DMS114 treated with DMSO at 0.1 percent for 48 hours (cell line): ENCODE measurements at regions not wholly inside any gene's neighbourhood (a gene's known extent, or its start where the extent isn't known, plus 50 kb on each side); places are given as distances from the start of the nearest gene placed in this dataset.

Source experiments
- DNase-seq: peaks from one replicate; lab custom pipeline; 2025; ENCODE audit not compliant: unreplicated experiment; lab: John Stamatoyannopoulos, UW

GRCh38 chr10:128973221-128973620, 493.8 kb upstream of the MGMT start:
- DNase-seq: no peak

GRCh38 chr10:128976856-128977255, 490.2 kb upstream of the MGMT start:
- DNase-seq: no peak

DNA sequence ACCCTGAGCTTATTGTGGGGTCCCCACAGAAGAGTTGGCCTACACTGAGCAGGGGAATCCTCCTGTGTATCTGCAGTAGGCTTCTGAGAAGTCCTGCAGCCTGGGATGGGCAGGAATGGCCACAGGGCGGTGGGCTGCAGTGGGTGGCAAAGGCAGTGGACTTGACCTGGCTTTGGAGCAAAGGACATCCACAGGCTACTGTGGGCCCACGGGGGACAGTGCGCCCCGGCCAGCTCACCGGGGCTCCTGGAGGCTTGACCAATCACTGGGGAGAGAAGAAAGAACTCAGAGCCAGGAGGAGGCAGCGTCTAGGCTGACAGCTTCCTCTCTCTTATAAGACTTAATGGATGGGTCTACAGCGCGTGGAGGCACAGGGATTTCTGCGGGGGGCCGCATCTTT, 488.8 kb upstream of the MGMT start:
- DNase-seq: no peak

GRCh38 chr10:128979405-128979804, 487.6 kb upstream of the MGMT start:
- no peak for DNase-seq

GRCh38 chr10:128981251-128981650, 485.8 kb upstream of the MGMT start:
- no peak for DNase-seq

GRCh38 chr10:128981881-128982615, 485.0 kb upstream of the MGMT start:
- no peak for DNase-seq

DNA sequence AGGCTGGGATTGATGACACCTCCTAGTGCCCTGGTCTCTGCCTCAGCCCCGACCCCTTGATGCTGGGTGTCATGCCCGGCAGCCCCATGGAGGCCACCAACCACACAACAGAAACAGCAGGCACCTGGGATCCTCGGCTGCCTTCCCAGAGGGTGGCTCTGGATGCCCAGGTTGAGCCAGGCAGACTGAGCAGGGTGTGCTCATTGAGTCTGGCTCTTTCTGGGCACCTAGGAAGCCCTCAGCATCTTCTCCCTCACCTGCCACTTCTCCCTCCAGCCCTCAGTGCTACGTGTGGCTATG, 484.5 kb upstream of the MGMT start:
- no peak for DNase-seq

DNA sequence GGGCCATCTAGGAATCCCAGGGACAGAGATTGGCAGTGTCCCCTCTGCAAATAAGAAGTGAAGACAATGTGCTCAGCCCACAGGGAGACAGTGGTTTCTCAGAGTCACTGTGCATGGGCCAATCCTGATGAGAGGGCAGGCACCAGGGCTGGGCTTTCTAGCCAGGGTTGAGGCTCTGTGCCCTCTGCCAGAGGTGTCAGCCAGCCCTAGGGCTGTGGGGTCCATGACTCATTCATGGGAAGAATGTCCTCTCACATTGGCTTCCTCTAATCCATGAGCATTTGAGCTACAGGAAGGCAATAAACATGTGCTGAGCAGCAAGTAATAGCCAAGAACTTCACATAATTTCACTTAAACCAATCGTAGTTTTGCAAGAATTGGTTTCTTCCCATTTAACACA, 482.0 kb upstream of the MGMT start:
- no peak for DNase-seq

DNA sequence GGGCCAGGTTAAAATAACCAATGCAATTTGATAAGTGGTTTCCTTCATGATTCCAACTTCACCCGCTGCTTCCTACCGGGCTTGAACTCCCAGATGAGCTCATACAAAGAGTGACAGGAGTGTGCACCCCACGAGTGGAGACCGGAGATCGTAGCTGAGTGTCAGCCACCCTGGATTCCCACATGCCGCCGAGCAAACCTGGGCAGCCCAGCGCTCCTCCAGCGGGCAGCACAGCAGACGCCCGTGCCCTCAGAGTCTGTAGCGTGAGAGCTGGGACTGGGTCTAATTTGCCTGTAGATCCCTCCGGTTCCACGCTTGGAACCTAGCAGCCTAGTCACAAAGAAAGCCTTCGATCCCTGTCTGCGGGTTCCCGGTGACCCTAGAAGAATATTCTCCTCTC, 476.1 kb upstream of the MGMT start:
- DNase-seq: no peak

- no peak for DNase-seq
These were observed 474.3 kb upstream of the MGMT start for GRCh38 chr10:128992770-128993169.

GRCh38 chr10:128993443-128993842, 473.6 kb upstream of the MGMT start:
- DNase-seq: no peak

DNA sequence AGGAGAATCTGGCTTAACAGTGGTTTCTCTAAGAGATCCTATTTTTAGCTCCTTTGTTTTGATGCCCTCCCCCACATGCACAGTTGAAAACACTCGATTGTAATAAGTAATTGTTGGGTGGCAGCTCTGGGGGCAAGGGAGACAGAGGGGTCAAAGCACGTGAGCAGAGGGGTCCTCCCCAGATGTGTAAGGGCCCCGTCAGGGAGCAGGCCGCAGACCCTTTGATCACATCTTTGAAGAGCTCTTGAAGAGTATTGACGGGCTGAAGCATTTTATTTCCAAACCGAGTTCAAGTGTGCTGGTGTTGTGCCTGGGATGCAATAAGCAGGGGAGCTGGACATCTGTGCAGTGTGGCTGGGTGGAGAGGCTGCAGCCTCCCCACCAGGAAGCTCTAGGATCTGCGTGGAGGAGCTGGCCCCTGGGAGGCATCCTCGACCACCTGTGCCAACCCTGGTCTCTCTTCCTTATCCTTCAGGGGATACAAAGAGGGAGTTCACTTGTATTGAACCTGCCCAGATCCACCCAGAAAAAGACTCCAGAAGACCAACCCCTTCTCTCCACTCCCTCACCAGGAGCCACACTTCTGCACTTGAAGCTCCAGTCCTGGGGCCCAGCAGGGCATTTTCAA, 473.0 kb upstream of the MGMT start:
- no peak for DNase-seq

GRCh38 chr10:128994598-128995143, 472.4 kb upstream of the MGMT start:
- no peak for DNase-seq

DNA sequence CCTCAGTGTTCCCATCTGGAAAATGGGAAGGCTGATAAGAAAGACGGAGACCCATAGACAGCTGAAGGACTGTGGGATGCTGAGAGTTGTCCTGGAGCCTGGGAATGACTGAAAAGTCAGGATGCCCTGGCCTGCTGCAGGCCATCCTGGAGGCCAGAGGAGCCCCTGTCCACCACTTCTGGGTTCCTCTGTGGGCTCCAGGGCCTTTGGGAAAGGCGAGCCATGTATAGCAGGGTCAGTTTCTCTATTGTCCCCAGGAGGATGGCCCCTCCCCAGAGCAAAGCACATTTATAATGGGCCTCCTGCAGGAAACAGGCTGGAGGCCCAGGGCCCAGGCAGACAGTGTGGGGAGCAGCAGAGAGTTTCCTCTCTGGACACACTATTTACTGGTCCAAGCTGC, 471.4 kb upstream of the MGMT start:
- no peak for DNase-seq

- no peak for DNase-seq
These were observed 470.9 kb upstream of the MGMT start for GRCh38 chr10:128996092-128996491.

DNA sequence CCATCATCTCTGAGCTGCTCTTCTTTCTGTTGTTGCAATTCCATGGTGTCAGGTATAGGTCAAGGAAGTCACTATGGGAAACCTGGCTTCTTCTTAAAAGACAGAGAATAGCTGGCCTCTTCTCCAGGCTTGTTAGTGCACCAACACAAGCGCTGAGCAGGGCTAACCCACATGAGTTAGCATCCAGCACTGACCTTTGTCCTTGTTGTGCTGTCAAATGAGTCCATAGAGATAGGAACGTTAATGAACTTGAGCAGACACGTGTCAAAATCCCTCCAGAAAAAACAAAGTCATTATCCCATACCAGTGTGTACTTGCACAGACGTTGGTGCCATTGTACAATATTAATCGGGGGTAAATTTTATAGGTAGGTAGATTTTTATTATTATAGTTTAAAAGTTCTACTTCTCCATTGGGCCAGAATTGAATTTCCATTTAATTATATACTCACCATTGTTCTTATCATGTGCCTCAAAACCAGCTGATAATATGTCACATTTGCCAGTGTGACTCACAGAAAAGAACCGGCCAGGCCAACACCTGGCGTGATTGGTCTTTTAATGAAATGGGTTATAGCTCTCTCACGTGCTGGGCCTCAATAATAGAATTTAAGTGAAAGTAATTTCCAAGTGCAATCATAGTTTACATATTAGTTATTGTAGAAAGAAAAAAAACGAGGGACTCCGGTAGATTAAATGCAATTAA, 468.8 kb upstream of the MGMT start:
- no peak for DNase-seq

GRCh38 chr10:129004398-129004797, 462.6 kb upstream of the MGMT start:
- no peak for DNase-seq

- DNase-seq: no peak
These were observed 462.0 kb upstream of the MGMT start for GRCh38 chr10:129005080-129005479.

GRCh38 chr10:129005804-129006203, 461.2 kb upstream of the MGMT start:
- DNase-seq: no peak

DNA sequence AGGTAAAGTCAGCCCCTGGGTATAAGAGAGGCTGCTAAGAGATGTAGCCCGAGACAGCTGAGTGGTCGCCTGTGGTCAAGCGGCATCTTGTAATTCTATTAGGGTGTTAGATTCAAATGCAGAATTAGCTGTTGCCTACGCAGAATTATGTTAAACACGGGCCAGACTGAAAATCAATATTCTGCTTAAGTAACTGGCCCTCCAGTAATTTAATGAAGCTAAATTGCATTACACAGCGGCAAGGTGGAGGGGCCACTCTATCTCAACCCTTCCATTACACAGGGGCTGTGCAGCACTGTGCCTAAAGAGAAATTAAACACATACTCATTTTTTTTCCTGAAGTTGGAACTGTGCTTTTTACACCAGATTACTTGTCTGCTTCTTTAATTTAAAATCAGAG, 448.5 kb upstream of the MGMT start:
- DNase-seq: no peak

DNA sequence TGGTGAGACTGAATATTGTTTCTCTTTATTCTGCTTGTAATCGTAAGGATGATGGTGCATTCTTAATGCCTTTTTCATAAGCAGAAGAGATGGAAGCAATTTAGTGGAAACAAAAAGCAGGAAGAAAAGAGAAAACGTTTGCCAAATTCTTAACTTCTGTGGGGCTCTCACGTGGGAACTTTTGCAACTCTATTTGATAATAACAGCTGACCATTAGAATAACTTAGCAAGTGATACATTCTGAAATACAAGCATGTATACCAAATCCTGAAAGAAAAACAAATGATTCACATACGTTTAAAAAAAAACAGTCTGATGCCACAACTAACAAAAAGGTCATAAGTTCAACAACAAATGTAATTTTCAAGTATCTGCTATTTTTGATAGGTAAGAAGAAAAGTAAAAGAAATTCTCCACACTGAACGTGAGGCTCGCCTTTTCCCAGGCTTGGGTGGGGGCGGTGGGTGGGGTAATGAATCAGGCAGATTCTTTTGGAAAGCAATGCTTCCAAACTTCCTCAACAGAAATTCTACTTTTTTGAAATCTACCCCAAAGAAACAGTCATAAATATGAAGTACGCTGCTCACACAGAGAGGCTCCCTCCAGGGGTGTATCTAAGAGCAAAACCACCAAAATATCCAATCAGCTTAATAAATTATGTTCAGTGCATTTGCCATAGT, 446.2 kb upstream of the MGMT start:
- no peak for DNase-seq
